Putamen (tissue), 1 donor: ENCODE measurements at regions not wholly inside any gene's neighbourhood (a gene's known extent, or its start where the extent isn't known, plus 50 kb on each side); places are given as distances from the start of the nearest gene placed in this dataset.

Experiments used
- DNase-seq: peaks from one replicate; pipeline ENCODE4 v3.0.0-alpha.2; 2016; ENCODE audit warnings: low spot score

- DNase-seq: no peak
Observed at GRCh38 chr13:57918086-57918485, 286.5 kb downstream of the PCDH17 start.

GRCh38 chr13:57918913-57919312 lies 287.4 kb downstream of the PCDH17 start:
- DNase-seq: no peak

- DNase-seq: no peak
Observed at GRCh38 chr13:57925250-57925649, 293.7 kb downstream of the PCDH17 start.

- no peak for DNase-seq
Observed at GRCh38 chr13:57925751-57926150, 294.2 kb downstream of the PCDH17 start.

GRCh38 chr13:57932061-57932460 lies 300.5 kb downstream of the PCDH17 start:
- no peak for DNase-seq

GRCh38 chr13:57933606-57934005 lies 302.1 kb downstream of the PCDH17 start:
- DNase-seq: no peak

GRCh38 chr13:57935965-57936364 lies 304.4 kb downstream of the PCDH17 start:
- DNase-seq: no peak

- no peak for DNase-seq
Observed at GRCh38 chr13:57946361-57946760, 314.8 kb downstream of the PCDH17 start.

GRCh38 chr13:57948884-57949283 lies 317.3 kb downstream of the PCDH17 start:
- no peak for DNase-seq

GRCh38 chr13:57969951-57970350 lies 338.4 kb downstream of the PCDH17 start:
- no peak for DNase-seq

- no peak for DNase-seq
Observed at GRCh38 chr13:57970404-57970803, 338.9 kb downstream of the PCDH17 start.

- DNase-seq: no peak
Observed at GRCh38 chr13:57982782-57983181, 351.2 kb downstream of the PCDH17 start.

GRCh38 chr13:57988276-57988675 lies 356.7 kb downstream of the PCDH17 start:
- DNase-seq: no peak

GRCh38 chr13:57991041-57991440 lies 359.5 kb downstream of the PCDH17 start:
- DNase-seq: no peak

GRCh38 chr13:57992416-57992815 lies 360.9 kb downstream of the PCDH17 start:
- DNase-seq: no peak

- no peak for DNase-seq
Observed at GRCh38 chr13:57996717-57997116, 365.2 kb downstream of the PCDH17 start.

- DNase-seq: no peak
Observed at GRCh38 chr13:58004751-58005150, 373.2 kb downstream of the PCDH17 start.

- no peak for DNase-seq
Observed at GRCh38 chr13:58018020-58018419, 386.5 kb downstream of the PCDH17 start.

- DNase-seq: no peak
Observed at GRCh38 chr13:58018865-58019264, 387.3 kb downstream of the PCDH17 start.

GRCh38 chr13:58024103-58024502 lies 392.6 kb downstream of the PCDH17 start:
- no peak for DNase-seq

GRCh38 chr13:58025821-58026220 lies 394.3 kb downstream of the PCDH17 start:
- no peak for DNase-seq

- DNase-seq: no peak
Observed at GRCh38 chr13:58032676-58033460, 401.3 kb downstream of the PCDH17 start.

GRCh38 chr13:58043971-58044370 lies 412.4 kb downstream of the PCDH17 start:
- DNase-seq: no peak

GRCh38 chr13:58048670-58049069 lies 417.1 kb downstream of the PCDH17 start:
- no peak for DNase-seq
